ENCODE measurements at regions not wholly inside any gene's neighbourhood (a gene's known extent, or its start where the extent isn't known, plus 50 kb on each side); places are given as distances from the start of the nearest gene placed in this dataset.

DNA sequence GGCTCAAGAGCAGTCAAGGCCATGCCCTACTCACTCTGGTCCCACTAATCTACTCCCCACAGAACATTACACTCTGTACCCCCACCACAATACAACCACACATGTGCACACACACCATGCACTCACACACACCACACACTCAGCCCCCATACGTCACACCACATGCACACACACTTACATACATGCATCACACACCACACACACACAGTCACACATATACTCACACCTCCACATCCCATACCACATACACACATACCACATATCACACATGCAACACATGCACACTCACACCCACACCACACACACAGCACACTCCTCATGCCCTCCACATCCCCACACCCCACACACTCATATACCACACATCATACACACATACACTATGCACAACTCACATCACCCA lies 67.6 kb downstream of the RASL11A start:
- H3K4me3 ChIP-seq = no peak overlapping the region
- ATAC-seq = no peak
- TF ChIP-seq, protein P1, sequence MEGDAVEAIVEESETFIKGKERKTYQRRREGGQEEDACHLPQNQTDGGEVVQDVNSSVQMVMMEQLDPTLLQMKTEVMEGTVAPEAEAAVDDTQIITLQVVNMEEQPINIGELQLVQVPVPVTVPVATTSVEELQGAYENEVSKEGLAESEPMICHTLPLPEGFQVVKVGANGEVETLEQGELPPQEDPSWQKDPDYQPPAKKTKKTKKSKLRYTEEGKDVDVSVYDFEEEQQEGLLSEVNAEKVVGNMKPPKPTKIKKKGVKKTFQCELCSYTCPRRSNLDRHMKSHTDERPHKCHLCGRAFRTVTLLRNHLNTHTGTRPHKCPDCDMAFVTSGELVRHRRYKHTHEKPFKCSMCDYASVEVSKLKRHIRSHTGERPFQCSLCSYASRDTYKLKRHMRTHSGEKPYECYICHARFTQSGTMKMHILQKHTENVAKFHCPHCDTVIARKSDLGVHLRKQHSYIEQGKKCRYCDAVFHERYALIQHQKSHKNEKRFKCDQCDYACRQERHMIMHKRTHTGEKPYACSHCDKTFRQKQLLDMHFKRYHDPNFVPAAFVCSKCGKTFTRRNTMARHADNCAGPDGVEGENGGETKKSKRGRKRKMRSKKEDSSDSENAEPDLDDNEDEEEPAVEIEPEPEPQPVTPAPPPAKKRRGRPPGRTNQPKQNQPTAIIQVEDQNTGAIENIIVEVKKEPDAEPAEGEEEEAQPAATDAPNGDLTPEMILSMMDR (IDR thresholded peaks at IDR 0.05) = no peak
- peaks cover 0 to 20% (median 2%) of the 10 kb centered on the region in 3 donors for H3K27me3 ChIP-seq (ENCODE audit: insufficient read depth in 3 of 3, low read length in 2 of 3)
- H3K36me3 ChIP-seq (ENCODE audit: insufficient read depth in 1 of 2, low read depth in 1 of 2) = no peaks in the 10 kb centered on the region
- DNase-seq = no peak
- intact Hi-C loops (cut with DNase I) = no loop called here
- WGBS, 3 donors = 54 to 100% (median 96%) methylated on average over 1 of the region's 1 CpG
- no peak overlapping the region for H3K27ac ChIP-seq
- no peaks in the 10 kb centered on the region for H3K4me1 ChIP-seq
- H3K9me3 ChIP-seq = no peaks in the 10 kb centered on the region

DNA sequence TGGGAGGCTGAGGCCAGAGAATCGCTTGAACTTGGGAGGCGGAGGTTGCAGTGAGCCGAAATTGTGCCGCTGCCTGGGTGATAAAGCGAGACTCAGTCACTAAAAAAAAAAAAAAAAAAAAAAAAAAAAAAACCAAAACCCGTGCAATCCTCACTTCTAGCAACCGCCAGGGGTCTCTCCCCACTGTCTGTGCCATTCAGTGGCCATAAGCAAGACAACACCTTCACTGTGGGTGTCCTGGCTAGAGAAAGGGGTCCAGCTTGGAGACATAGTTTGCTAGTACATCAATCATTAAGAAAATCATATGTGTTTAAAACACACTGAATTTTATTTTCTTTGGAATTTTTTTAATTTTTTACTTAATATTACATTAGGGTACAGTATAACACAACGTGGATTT lies 68.2 kb downstream of the RASL11A start:
- no peak for ATAC-seq
- H3K9me3 ChIP-seq = no peaks in the 10 kb centered on the region
- H3K36me3 ChIP-seq (ENCODE audit: insufficient read depth in 1 of 2, low read depth in 1 of 2) = no peaks in the 10 kb centered on the region
- intact Hi-C loops (cut with DNase I) = no loop called here
- DNase-seq = no peak
- 57 to 65% (median 65%) methylated on average over 8 of the region's 8 CpGs for WGBS, 3 donors
- no peak overlapping the region for H3K27ac ChIP-seq
- no peaks in the 10 kb centered on the region for H3K4me1 ChIP-seq
- TF ChIP-seq, protein P1 (IDR thresholded peaks at IDR 0.05) = no peak
- no peak overlapping the region for H3K4me3 ChIP-seq
- H3K27me3 ChIP-seq (ENCODE audit: insufficient read depth in 3 of 3, low read length in 2 of 3) = peaks cover 0 to 24% (median 2%) of the 10 kb centered on the region in 3 donors

DNA sequence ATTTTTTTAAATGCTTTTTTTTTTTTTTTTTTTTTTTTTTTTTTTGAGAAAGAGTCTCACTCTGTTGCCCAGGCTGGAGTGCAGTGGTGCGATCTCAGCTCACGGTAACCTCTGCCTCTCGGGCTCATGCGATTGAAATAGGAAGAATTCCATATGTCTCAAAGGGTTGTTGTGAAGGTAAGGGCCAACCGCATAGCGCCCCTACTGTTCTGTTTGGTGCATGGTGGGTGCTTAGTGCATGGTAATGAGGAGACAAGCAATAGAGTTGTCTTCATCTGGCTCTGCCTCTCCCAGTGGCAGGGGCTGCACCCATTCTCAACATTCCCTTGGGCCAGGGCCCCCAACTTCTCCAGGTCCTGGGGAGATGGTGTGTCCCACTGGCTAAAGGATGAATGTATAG lies 68.7 kb downstream of the RASL11A start:
- TF ChIP-seq, protein P1 (IDR thresholded peaks at IDR 0.05) = peak; percentile 22

DNA sequence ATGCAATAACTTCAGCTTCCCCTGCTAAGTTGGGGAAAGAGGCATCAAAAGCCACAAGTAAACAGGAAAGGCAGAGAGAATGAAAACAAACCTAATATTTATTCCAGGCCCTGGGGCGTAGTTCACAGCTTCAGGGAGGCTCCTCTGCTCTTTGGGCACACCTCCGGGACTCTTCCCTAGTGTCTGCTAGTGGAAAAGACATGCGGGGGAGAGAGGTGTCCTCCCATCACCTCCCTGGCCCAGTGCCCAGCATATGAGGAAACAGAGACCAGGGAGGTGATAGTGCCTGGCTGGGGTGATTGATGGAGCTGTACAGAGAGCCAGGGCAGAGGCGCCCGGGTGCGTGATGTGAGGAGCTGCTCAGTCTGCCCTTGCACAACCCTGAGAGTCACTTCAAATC lies 71.0 kb downstream of the RASL11A start:
- H3K27me3 ChIP-seq (ENCODE audit: insufficient read depth in 3 of 3, low read length in 2 of 3) = peaks cover 0 to 28% (median 3%) of the 10 kb centered on the region in 3 donors
- DNase-seq = no peak
- H3K9me3 ChIP-seq = no peaks in the 10 kb centered on the region
- no peaks in the 10 kb centered on the region for H3K4me1 ChIP-seq
- ATAC-seq = no peak
- no peaks in the 10 kb centered on the region for H3K36me3 ChIP-seq (ENCODE audit: insufficient read depth in 1 of 2, low read depth in 1 of 2)
- intact Hi-C loops (cut with DNase I) = no loop called here
- H3K4me3 ChIP-seq = no peak overlapping the region
- 28 to 53% (median 44%) methylated on average over 6 of the region's 6 CpGs for WGBS, 3 donors
- TF ChIP-seq, protein P1 (IDR thresholded peaks at IDR 0.05) = no peak
- no peak overlapping the region for H3K27ac ChIP-seq

More for the DNA sequence above, 68.7 kb downstream of the RASL11A start:
- ATAC-seq = no peak
- no peaks in the 10 kb centered on the region for H3K9me3 ChIP-seq
- H3K4me1 ChIP-seq = no peaks in the 10 kb centered on the region
- H3K27ac ChIP-seq = no peak overlapping the region
- H3K27me3 ChIP-seq (ENCODE audit: insufficient read depth in 3 of 3, low read length in 2 of 3) = peaks cover 0 to 24% (median 3%) of the 10 kb centered on the region in 3 donors
- H3K4me3 ChIP-seq = no peak overlapping the region
- no peak for DNase-seq
- H3K36me3 ChIP-seq (ENCODE audit: insufficient read depth in 1 of 2, low read depth in 1 of 2) = no peaks in the 10 kb centered on the region
- WGBS, 3 donors = 14 to 17% (median 17%) methylated on average over 6 of the region's 6 CpGs
- intact Hi-C loops (cut with DNase I) = no loop called here

DNA sequence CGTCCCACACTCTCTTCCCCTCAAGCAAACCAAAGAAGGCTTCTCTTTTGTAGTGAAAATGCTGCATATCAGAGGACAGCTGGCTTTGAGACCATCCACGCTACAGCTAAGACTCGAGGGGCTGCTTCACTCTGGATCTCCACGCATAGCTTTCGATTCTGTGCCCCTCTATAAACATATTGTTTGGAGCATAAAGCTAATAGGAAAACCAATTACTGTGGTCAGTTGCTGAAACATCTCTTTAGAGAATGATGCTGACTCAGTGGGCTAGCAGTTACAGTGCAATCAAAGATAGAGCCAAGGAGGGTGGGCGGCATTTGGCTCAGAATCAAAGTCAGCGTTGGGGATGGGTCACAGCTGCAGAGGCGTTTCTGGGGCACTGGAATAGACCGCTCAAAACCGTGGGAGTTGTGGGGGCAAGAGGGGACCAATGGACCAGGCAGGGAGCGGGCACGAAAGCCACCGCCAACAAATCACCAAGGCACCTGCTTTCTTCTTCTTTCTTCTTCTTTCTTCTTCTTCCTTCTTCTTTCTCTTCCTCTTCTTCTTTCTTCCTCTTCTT lies 76.7 kb downstream of the RASL11A start:
- H3K27ac ChIP-seq = no peak overlapping the region
- no peaks in the 10 kb centered on the region for H3K36me3 ChIP-seq (ENCODE audit: insufficient read depth in 1 of 2, low read depth in 1 of 2)
- H3K27me3 ChIP-seq (ENCODE audit: insufficient read depth in 3 of 3, low read length in 2 of 3) = peaks cover 0 to 36% (median 1%) of the 10 kb centered on the region in 3 donors
- DNase-seq (no peak), ATAC-seq (no peak)
- H3K9me3 ChIP-seq = no peaks in the 10 kb centered on the region
- H3K4me3 ChIP-seq = no peak overlapping the region
- intact Hi-C loops (cut with DNase I) = no loop called here
- H3K4me1 ChIP-seq = no peaks in the 10 kb centered on the region
- TF ChIP-seq, protein P1 (IDR thresholded peaks at IDR 0.05) = no peak
- WGBS, 3 donors = 27 to 36% (median 36%) methylated on average over 13 of the region's 13 CpGs
